Stimulated activated CD8-positive, alpha-beta memory T cell treated with anti-CD3 and anti-CD28 coated beads, Interleukin-7, amount 100 ng/mL, for 48 hours (primary cell): ENCODE measurements at regions not wholly inside any gene's neighbourhood (a gene's known extent, or its start where the extent isn't known, plus 50 kb on each side); places are given as distances from the start of the nearest gene placed in this dataset.

Source experiments
- DNase-seq, 2 donors: peaks; one replicate each; pipeline ENCODE4 v3.0.0-alpha.2; 2020; ENCODE audit warnings: low read depth in 1 of 2; ENCODE audit errors: extremely low read depth in 1 of 2

DNA sequence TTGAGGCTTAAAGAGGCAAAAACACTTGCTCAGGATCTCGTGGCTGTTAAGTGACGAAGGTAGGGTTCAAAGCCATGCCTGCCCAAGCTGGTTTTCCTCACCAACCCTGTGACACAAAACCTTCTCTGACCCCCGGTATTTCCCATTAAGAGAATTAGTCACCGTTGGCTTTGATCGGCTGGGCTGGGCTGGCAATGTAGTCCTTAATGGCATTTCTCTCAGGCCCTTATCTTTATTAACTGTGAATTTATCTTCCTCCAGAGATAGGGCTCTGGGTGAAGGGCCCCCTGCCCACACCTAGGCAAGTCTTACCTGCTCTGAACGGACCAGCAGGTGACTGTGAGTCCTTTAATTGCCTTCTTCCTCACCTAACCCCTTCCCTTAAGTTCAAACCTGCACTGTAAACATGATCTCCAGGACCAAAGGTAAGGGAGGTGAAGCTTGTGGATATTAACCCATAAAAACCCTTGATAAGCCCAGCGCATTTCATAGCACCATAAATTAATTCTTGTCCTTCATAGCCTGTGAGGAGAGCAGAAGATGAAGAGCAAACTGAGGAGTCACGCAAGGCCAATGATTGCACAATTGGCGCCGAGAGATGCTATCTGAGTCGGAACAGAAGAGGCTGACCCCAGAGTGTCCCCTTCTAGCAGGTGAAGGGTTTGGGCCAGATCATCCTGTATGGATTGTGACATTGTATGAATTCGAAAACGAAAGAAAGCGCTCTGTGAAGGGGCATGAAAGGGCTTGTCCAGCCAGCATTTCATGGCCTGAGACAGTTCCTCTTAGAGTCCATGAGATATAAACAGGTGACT, 790.8 kb upstream of the TBX3 start:
- DNase-seq = no peak

DNA sequence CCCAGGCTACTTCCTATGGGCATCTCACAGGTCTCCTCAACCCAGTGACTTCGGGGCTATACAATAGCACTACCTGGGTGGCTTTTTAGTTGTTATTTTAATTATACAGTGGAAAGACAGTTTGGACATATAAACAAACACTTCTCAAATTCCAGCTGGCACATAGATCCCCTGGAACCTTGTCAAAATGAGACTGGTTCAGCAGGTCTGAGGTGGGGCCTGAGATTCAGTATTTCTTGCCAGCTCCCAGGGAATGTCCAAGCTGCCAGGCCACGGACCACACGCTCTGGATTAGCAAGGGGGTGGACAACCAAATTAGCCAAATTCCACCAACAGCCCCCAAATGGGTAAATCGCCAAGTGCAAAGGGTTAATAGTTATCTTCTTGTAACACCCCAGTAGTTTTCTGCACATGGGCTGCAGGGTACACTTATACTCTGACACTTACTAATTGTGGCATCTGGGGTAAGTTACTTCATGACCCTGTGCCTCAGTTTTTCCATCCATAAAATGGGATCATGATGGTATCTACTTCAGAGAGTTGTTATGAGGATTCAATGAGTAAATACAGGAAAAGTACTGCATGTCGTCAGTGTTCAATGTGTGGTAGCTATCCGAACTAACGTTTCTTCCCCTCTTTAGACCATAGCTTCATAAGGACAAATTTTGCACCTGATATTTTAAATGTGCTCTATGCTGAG, 789.4 kb upstream of the TBX3 start:
- DNase-seq = no peak

DNA sequence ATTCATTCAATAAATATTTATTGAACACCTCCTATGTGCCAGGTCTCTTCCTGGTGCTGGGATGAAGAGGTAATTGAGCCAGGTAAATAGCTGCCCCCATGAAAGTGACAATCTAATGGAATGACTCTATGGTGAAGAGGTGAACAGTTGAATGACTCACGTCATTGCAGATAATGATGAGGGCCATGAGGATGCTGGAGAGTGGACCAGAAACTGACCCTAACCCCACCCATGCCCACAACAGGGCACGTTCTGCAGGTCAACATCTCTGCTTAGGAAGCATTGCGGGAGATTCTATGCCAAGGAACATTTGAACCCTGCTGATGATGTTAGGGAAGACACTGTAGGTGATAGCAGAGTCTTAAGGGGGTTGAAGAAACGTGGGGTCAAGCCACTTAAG, 788.9 kb upstream of the TBX3 start:
- no peak for DNase-seq

DNA sequence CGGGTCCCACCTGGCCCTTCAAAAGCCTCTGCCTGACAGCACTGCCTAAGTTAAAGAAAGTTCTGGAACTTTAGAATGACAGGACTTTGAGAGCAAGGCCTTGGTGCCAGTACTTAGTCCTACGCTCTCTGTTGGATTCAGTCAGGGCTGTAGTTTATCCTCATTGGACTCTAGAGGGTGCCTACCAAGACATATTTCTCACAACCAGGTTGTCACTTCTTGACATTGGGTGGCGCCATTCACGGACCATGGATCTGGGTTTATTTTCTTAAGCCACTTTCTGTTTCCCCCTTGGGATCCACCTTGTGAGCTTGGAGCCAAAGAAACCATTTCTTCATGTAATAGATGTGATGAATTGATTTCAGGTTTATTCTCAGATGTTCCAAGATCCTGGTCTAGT, 787.0 kb upstream of the TBX3 start:
- no peak for DNase-seq

DNA sequence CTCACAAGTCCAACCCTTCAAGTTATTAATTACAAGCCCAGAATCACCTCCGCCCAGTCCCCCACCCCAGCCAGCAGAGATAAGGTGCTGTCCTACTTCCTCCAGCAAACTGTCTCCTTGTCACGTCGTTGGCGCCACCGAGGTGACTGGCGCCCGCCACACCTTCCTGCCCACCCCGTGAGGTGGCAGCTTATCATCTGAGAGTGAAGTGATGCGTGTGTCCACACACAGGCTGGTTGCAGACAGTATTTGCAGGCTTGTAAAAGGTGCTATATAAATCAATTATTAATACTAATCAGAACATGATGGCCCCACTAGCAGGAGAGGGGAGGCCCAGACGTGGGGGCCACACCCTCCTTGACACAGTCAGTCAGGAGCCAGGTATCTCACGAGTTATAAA, 786.6 kb upstream of the TBX3 start:
- DNase-seq = no peak

DNA sequence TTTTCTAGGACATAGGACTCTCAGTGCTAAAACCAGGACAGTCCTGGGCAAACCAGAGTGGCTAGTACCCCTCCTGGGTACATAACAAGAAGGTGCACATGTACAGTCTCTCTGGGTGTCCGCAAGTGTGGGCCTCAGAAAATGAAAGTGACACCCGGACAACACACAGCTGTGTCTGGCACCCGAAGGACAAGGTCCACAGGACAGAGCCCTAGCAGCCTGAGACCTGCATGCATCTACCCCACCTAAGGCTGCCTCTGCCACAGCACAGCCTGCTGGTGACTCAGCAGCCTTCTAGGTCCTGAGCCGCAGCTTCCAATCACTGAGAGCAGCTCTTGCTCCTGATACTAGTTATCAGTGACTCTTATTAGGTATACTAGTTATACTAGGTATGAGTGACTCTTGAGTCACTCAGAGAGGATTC, 784.1 kb upstream of the TBX3 start:
- no peak for DNase-seq

DNA sequence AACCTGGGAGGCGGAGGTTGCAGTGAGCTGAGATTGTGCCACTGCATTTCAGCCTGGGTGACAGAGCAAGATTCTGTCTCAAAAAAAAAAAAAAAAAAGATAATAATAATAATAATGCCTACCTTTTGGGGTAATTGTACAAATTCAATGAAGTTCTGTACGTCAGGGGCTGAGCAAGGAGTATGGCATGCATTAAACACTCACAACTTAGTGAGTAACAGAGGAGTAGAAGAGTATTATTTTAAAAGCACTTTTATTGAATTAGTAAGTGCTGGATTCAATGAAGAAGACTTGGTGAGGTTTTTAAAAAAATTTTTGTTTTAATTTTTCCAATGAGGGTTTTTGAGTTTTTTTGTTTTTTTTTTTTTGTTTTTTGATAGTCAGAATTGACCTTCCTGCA, 783.6 kb upstream of the TBX3 start:
- DNase-seq = no peak

DNA sequence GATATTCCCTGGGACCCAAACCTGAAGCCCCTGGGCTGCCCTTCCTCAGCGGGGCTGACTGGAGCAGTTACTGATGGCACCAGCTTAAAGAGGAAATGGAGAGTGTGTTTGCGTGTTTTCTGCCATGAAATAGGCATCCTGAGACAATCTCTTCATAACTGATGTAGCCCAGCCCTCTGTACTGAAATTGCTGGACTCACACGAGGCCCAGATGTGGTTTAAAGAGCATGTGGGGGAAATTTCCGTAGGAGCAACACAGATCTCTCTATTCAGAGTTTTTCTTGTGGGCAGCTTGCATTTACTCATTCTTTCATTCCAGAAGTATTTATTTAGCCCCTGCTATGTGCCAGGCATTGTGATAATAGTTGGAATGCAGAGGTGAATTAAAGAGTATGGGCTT, 782.1 kb upstream of the TBX3 start:
- no peak for DNase-seq

DNA sequence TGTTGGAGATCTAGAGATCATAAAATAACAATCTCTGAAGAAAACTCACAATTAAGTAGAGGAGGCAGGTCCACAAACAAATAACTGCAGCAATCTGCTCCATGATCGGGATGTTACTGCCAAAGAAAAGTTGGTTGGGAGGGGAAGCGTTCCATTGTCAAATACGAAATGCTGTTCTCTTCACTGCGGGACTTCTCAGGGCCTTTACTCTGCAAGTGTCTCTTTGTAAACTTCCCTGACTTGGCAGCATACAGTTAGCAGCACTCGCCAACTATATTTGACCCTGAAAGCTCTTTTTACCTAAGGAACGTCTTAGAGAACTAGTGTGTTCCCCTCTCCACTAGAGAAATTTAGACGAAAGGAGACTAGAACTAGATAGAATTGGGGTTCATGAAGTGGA, 780.7 kb upstream of the TBX3 start:
- no peak for DNase-seq

DNA sequence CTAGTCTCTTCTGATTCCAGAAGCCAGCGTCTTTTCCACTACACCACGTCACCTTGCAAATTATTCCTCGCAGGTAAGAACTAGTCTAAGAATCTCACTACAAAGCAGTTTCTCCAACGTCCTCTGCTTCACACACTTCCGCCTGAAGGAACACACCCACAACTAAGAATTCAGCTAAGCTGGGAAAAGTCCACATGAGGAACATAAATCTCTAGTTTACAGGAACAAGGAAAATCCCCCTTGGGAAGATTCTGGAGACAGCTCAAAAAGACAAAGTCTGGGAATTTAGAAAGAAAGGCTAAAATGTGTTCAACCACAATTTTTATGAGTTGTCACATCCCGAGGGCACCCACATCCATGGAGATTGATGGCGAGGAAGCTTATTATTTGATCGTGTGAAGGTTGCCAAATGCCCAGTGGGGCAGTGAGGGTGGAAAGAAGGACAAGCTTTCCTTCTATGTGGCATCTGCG, 780.2 kb upstream of the TBX3 start:
- no peak for DNase-seq

DNA sequence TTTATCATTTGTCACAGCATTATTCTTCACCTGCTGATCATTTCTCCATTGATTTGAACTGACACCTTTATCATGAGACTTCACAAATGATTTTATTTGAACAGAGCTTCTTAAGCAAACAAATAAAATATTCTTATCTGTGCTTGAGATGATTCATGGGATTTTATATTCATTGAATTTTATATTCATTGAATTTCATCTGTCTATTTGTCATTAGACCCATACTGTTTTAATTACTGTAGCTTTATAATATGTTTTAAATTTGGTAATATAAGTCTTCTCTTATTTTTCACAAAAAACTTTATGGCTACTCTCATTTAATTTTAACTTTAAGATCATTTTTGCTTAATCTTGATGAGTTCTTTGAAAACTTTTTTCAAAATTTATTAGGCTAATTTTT, 777.4 kb upstream of the TBX3 start:
- DNase-seq = no peak

DNA sequence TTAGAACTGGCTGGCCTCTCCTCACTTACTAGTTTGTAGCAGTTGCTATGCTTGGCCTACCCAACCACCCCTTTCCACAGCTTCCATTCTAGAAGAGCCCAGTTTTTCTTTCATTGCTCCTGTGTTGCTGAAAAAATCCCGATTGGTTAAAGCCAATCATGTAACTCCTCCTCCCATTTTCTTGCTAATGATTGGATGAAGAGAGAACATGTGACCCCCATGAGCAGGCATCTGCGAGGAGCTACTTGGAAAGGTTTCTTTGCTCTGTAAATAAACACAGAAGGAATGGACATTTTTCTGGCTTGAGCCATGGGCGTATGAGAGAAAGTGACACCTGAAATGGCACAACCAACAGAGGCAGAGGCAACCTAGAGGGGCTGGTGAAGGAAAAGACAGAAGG, 773.8 kb upstream of the TBX3 start:
- no peak for DNase-seq

DNA sequence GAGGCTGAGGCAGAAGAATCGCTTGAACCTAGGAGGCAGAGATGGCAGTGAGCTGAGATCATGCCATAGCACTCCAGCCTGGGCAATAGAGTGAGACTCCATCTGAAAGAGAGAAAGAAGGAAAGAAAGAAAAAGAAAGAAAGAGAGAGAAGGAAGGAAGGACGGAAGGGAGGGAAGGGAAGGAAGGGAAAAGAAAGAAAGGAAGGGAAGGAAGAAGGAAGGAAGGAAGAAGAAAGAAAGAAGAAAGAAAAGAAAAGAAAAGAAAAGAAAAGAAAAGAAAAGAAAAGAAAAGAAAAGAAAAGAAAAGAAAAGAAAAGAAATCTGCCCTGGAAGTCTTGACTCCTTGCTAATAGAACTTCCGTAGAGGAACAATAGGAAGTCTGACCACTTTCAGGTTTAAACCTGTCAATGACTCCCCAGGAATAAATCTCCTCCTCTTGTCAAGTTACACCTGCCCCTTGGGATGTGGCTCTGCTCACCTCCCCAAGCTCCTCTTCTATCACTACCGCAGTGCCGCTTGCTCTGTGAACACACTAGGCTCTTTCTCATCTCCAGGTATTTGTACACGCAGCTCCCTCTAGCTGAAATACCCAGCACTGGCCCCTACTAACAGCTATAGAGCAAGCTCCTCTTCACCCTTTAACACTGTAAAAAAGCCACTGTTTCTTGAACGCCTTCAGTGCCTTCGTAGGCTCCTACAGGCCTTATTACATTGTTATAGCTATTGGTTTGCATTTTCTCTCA, 773.1 kb upstream of the TBX3 start:
- no peak for DNase-seq

DNA sequence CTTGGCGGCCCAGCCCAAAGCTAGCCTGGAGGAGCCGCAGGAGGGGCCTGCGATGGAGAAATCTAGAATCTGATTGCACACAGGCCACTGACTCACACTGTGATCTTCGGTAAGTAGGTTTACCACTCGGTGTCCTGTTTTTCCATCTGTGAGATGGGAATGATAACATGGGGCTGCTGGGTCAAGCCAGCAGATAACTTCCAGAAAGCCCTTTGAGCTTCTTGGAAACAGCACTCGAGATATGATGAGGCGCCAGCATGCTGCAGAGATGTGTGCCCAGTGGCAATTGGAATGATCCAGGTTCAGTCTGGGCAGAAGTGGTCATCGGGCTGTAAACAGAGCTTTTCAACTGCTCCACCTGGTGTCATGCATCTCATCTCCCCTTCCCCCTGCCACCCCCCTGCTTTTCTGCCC, 771.3 kb upstream of the TBX3 start:
- DNase-seq = no peak

DNA sequence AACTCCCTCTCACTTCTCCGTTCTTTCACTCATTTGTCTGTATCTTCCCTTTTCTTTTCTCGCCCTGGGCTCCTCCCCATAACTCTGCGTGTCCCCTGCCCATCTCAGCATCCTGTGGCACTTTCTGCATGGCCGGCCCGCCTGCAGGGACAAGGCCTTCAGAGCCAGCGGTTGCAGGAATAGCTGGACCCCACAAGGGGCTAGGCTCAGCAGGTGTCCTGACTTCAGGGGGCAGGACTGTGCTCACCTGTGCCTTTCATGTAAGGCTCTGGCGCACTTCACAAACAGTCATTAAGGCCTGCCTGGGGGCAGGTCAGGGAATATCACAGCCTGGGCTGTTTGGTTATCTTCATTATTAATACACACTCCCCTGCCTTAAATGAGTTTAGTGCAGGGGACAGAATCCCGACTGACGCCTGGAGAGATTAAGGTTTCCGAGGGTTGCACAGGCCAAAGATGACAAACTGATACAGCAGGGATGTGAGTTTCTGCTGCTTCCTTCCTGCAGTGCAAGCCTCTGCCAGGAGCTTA, 768.8 kb upstream of the TBX3 start:
- DNase-seq = no peak

DNA sequence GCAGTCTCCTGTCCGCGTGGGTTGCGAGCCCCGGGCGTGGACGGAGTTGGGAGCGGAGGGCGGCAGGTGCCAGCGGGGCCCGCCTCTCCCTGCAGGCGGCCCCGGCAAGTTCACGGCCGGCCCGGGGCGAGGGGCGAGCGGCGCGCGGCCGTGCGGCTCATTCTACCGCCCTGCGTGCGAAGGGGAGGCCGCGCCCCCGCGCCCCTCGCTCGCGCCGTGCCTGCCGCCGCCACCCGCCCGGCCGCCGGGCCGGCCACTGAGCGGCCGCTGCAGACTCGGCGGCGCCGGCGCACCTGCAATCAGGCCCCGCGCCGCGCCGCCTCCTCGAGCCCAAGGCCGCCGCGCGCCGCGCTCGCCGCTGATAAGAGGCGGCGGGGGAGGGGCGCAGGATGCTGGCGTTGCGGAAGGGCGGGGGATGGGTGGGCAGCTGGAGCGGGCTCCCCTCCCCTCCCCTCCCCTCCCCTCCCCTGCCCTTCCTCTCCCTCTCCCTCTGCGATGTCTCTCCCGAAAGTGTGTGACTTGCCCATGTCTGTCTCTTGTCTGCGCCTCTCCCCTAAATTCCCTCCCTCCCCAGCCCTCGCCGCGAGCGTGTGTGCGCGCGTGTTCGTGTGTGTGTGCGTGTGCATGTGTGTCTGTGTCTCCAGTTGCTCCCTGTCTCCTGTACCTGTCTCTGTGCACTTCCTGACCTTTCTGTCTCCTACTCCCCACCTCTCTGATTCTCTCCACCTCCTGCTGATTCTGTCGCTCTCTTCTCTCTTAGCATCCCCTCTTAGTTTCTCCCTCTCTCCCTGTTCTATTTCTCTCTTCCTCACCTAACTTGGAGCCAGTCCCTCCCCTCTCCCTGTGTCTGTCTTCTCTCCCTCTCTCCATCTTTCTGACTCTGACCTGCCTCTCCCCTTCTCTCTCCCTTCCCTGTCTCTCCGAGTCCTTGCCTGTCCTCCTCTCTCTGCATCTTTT, 768.1 kb upstream of the TBX3 start:
- DNase-seq = no peak

DNA sequence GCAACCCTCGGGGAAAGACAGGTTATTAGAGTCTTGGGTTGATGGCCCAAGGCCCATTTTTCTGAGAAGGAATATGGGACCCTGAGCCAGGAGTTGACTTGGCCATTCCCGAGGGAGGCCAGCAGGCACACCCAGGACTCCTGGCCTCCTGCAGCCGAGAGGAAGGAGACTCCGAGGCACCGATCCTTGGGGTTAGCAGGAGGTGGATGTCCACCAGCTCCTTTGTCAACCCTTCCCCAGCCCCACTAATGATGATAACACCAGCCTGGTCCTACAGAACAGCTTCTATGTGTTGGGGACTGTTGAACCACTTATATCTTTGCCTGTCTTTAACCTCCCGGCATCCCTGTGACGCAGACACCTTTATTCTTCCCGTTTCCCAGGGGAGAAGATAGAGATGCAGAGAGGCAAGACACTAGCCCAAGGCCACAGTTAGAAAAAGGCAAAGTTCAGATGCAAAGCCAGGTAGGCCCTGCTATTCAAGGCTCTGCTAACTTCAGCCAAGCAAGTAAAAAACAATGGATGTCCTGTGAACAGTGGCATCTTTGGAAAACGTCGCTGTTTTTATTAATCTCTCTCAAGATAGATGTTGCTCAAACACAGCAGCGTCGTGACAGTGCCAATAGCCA, 767.3 kb upstream of the TBX3 start:
- DNase-seq = no peak

DNA sequence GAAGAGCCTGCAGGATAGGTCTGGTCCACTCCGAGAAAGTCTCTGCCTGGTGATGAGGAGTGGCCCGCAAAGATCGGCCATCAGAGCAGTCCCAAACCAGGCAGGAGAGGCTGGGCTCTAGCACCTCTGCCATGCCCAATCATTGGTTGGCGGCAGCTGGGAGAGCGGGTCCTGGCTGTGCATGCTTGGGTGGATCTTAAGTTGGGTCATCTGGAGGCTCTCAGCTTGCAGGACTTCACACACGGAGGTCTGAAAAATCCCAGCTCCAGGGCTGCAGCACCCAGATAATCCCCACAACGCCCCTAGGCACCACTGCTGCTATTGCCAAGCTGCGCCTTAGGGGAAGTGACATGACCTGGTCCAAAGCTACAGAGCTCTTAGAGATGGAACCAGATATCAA, 766.7 kb upstream of the TBX3 start:
- DNase-seq = no peak

DNA sequence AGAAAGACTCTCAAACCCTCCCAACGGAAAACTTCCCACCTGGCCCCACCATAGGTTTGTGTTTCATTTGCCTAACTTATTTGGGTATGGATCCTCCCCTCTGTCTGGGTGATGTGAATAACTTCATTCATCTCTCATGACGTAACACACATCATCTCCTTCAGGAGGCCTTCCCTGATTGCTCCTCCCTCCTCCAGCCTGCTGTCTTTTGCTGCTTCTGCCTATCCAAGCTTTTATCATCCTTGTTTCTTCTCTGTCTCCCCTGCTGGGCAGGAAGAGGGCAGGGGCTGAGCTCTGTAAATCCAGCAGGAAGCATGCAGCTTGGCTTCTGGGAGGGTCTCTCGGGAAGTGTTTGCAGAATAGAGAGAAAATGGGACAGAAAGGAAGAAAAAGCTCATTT, 766.0 kb upstream of the TBX3 start:
- DNase-seq = no peak

DNA sequence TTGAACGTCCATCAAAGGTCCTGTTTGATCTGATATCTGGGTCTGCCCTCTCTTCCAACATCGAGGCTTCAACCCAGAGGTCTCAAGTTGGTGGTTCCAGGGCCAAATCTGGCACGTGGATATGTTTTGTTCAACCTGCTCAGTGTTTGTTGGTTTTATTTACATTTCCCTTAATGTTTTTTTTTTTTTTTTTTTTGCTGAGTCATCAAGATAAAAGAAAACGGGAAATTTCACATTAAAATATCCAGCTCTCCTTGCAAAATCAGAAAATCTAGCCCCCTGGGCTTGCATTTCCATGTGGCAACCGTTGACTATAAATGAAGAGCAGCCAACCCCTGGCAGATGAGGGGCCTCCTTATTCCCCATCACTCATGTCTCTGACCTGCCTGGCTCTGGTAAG, 765.6 kb upstream of the TBX3 start:
- no peak for DNase-seq
